Stimulated activated CD8-positive, alpha-beta memory T cell treated with anti-CD3 and anti-CD28 coated beads, Interleukin-7, amount 100 ng/mL, for 4 hours (primary cell): ENCODE measurements at regions not wholly inside any gene's neighbourhood (a gene's known extent, or its start where the extent isn't known, plus 50 kb on each side); places are given as distances from the start of the nearest gene placed in this dataset.
"Not testable (repeated sequence)": the region's sequence is repeated elsewhere in the genome, so short reads cannot be mapped to it uniquely, and the experiment has no call there.

Experiments
- DNase-seq, 2 donors: peaks; one replicate each; pipeline ENCODE4 v3.0.0-alpha.2; 2020; ENCODE audit warnings: low read depth in 2 of 2

GRCh38 chr6:3920321-3920720 is 71.1 kb downstream of the FAM50B start:
- no peak for DNase-seq

GRCh38 chr6:3921663-3922062 is 72.5 kb downstream of the FAM50B start:
- DNase-seq = no peak

GRCh38 chr6:3922619-3923018 is 73.4 kb downstream of the FAM50B start:
- not testable (repeated sequence) for DNase-seq

GRCh38 chr6:3925223-3926149 is 76.3 kb downstream of the FAM50B start:
- not testable (repeated sequence) for DNase-seq

- DNase-seq = no peak
Observed at GRCh38 chr6:3926150-3926482, 76.9 kb downstream of the FAM50B start.

- no peak for DNase-seq
Observed at GRCh38 chr6:3928111-3928510, 78.9 kb downstream of the FAM50B start.

GRCh38 chr6:3929281-3929798 is 80.2 kb downstream of the FAM50B start:
- no peak for DNase-seq

GRCh38 chr6:3937438-3937837 is 88.3 kb downstream of the FAM50B start:
- no peak for DNase-seq

- DNase-seq = no peak
Observed at GRCh38 chr6:3938715-3939367, 89.7 kb downstream of the FAM50B start.

GRCh38 chr6:3939368-3939958 is 90.3 kb downstream of the FAM50B start:
- DNase-seq = no peak

- no peak for DNase-seq
Observed at GRCh38 chr6:3939964-3940363, 90.8 kb downstream of the FAM50B start.

GRCh38 chr6:3940703-3941102 is 91.5 kb downstream of the FAM50B start:
- DNase-seq = no peak

GRCh38 chr6:3943331-3943765 is 94.2 kb downstream of the FAM50B start:
- DNase-seq = no peak

GRCh38 chr6:3944246-3944645 is 95.1 kb downstream of the FAM50B start:
- DNase-seq = no peak

- no peak for DNase-seq
Observed at GRCh38 chr6:3946778-3947177, 97.6 kb downstream of the FAM50B start.

GRCh38 chr6:3948866-3949265 is 99.7 kb downstream of the FAM50B start:
- DNase-seq = no peak

- DNase-seq = no peak
Observed at GRCh38 chr6:3949521-3949920, 100.3 kb downstream of the FAM50B start.

GRCh38 chr6:3956054-3956453 is 106.9 kb downstream of the FAM50B start:
- DNase-seq = no peak

- DNase-seq = no peak
Observed at GRCh38 chr6:3957321-3957720, 108.1 kb downstream of the FAM50B start.

GRCh38 chr6:3958255-3958654 is 109.1 kb downstream of the FAM50B start:
- no peak for DNase-seq

- no peak for DNase-seq
Observed at GRCh38 chr6:3959385-3959784, 110.2 kb downstream of the FAM50B start.

- DNase-seq = no peak
Observed at GRCh38 chr6:3960754-3961361, 111.7 kb downstream of the FAM50B start.
